HCT116 (cell line): ENCODE measurements at regions not wholly inside any gene's neighbourhood (a gene's known extent, or its start where the extent isn't known, plus 50 kb on each side); places are given as distances from the start of the nearest gene placed in this dataset.

Experiments used
- ATAC-seq: fragments of 200-7000 bp; cut with Tn5 transposase; 2 replicates; pipeline ENCODE4 v1.9.1; 2020; ENCODE audit warnings: mild to moderate bottlenecking, moderate library complexity
- BruUV-seq: library from RNA; stranded (reverse); fragments of 400-500 nt; replicated peaks from 2 replicates; lab custom pipeline; 2021; lab: Mats Ljungman, UMichigan
- CTCF ChIA-PET: fragments of 300-600 bp; sonication (Branson Sonifier 250); formaldehyde crosslinking; loops from one replicate; lab custom pipeline; 2021; ENCODE audit warnings: antibody characterized with exemption; lab: Charles Lee
- POLR2A ChIA-PET: fragments of 300-600, 350-600 bp; sonication (Branson Sonifier 250); formaldehyde crosslinking; loops from one replicate; lab custom pipeline; 2021; ENCODE audit warnings: antibody characterized with exemption; lab: Charles Lee
- RAD21 ChIA-PET, 2 experiments: fragments of 300-600 bp; sonication (Branson Sonifier 250); formaldehyde crosslinking; loops; one replicate each; lab custom pipeline; 2023; ENCODE audit warnings: low total read pairs in 2 of 2; ENCODE audit not compliant: uncharacterized antibody in 2 of 2, unreplicated experiment in 2 of 2, low non-redundant PET in 1 of 2; lab: Charles Lee
- DNase-seq: peaks from one replicate; pipeline ENCODE4 v3.0.0-alpha.2; 2010; ENCODE audit warnings: low read depth, low spot score
- H2AFZ ChIP-seq: fragments of 200-600 bp; shearing (Covaris generic), sonication (generic); 2 replicates; pipeline ENCODE4 v1.6.1; 2017; ENCODE audit warnings: low read depth, mixed run types, mixed read lengths, antibody characterized with exemption, low read length; ENCODE audit not compliant: poor library complexity, severe bottlenecking
- H3K27ac ChIP-seq: 2 replicates; pipeline ENCODE4 v1.5.1; 2012; ENCODE audit warnings: low read depth, low read length
- H3K27me3 ChIP-seq: fragments of 200-600 bp; sonication (generic); 2 replicates; pipeline ENCODE4 v1.6.1; 2016; ENCODE audit warnings: mixed run types, low read length, mixed read lengths; ENCODE audit not compliant: insufficient read depth
- H3K36me3 ChIP-seq, 2 experiments: fragments of 200-500 bp in 1 of 2; fragments of 200-600 bp in 1 of 2; sonication (Bioruptor generic) in 1 of 2; sonication (generic) in 1 of 2; 2 replicates each; pipeline versions ENCODE4 v1.5.1 to v1.6.1; 2014 to 2016; ENCODE audit warnings: low read length in 2 of 2, inconsistent platforms in 1 of 2, mixed read lengths in 1 of 2, mixed run types in 1 of 2; ENCODE audit not compliant: insufficient read depth in 2 of 2, control insufficient read depth in 1 of 2
- H3K4me1 ChIP-seq, 2 experiments: fragments of 200-600 bp in 1 of 2; sonication (generic) in 1 of 2; 2 replicates each; pipeline versions ENCODE4 v1.5.1 to v1.6.1; 2012 to 2017; ENCODE audit warnings: low read length in 2 of 2, inconsistent platforms in 1 of 2, mild to moderate bottlenecking in 1 of 2, mixed read lengths in 1 of 2, mixed run types in 1 of 2, moderate library complexity in 1 of 2; ENCODE audit not compliant: insufficient read depth in 2 of 2, control insufficient read depth in 1 of 2
- H3K4me2 ChIP-seq: fragments of 200-600 bp; sonication (generic); 2 replicates; pipeline ENCODE4 v1.6.1; 2017; ENCODE audit warnings: mixed run types, low read length, mixed read lengths
- H3K4me3 ChIP-seq, 2 experiments: fragments of 200-600 bp in 1 of 2; sonication (generic) in 1 of 2; replicated peaks in 1 of 2; 2 replicates each; pipeline ENCODE4 v1.5.1; 2011 to 2016; ENCODE audit warnings: low read length in 2 of 2, control low read depth in 1 of 2, low read depth in 1 of 2, mild to moderate bottlenecking in 1 of 2, mixed read lengths in 1 of 2, mixed run types in 1 of 2
- H3K79me2 ChIP-seq: fragments of 200-600 bp; sonication (generic); 2 replicates; pipeline ENCODE4 v1.6.1; 2017; ENCODE audit warnings: mild to moderate bottlenecking, mixed run types, low read length, moderate library complexity, mixed read lengths; ENCODE audit not compliant: insufficient read depth
- H3K9ac ChIP-seq: fragments of 200-600 bp; sonication (generic); 2 replicates; pipeline ENCODE4 v1.6.1; 2016; ENCODE audit warnings: low read length, mixed read lengths
- H3K9me2 ChIP-seq: fragments of 200-600 bp; sonication (generic), shearing (Covaris generic); 2 replicates; pipeline ENCODE4 v1.6.1; 2017; ENCODE audit warnings: mixed run types, mild to moderate bottlenecking, moderate library complexity; ENCODE audit not compliant: insufficient read depth
- H3K9me3 ChIP-seq, 2 experiments: fragments of 200-500 bp in 1 of 2; fragments of 200-600 bp in 1 of 2; sonication (Bioruptor generic) in 1 of 2; sonication (generic) in 1 of 2; 2 replicates each; pipeline ENCODE4 v1.6.1; 2014 to 2017; ENCODE audit warnings: low read length in 2 of 2, mixed read lengths in 2 of 2, inconsistent platforms in 1 of 2, low read depth in 1 of 2, mild to moderate bottlenecking in 1 of 2, mixed run types in 1 of 2, moderate library complexity in 1 of 2; ENCODE audit not compliant: control insufficient read depth in 1 of 2, insufficient read depth in 1 of 2
- H4K20me1 ChIP-seq: fragments of 200-600 bp; sonication (generic), shearing (Covaris generic); 2 replicates; pipeline ENCODE4 v1.6.1; 2017; ENCODE audit warnings: mixed run types, mild to moderate bottlenecking, moderate library complexity; ENCODE audit not compliant: insufficient read depth
- ATF3 ChIP-seq: IDR thresholded peaks from 2 replicates; pipeline ENCODE4 v1.6.1; 2012
- CEBPB ChIP-seq: IDR thresholded peaks from 2 replicates; pipeline ENCODE4 v1.6.1; 2012; ENCODE audit warnings: low read depth
- EGR1 ChIP-seq: IDR thresholded peaks from 2 replicates; pipeline ENCODE4 v1.6.1; 2012; ENCODE audit warnings: low read depth
- ELF1 ChIP-seq: IDR thresholded peaks from 2 replicates; pipeline ENCODE4 v1.6.1; 2012; ENCODE audit warnings: low read depth, borderline replicate concordance
- EZH2phosphoT487 ChIP-seq: fragments of 200-600 bp; IDR thresholded peaks from 2 replicates; pipeline ENCODE4 v1.6.1; 2018; ENCODE audit warnings: antibody characterized with exemption, borderline replicate concordance
- JUND ChIP-seq: IDR thresholded peaks from 2 replicates; pipeline ENCODE4 v1.6.1; 2012
- POLR2AphosphoS5 ChIP-seq: IDR thresholded peaks from 2 replicates; pipeline ENCODE4 v1.6.1; 2011; ENCODE audit warnings: mild to moderate bottlenecking, low read depth, low read length, moderate library complexity
- REST ChIP-seq: IDR thresholded peaks from 2 replicates; pipeline ENCODE4 v1.6.1; 2012; ENCODE audit warnings: low read depth
- YY1 ChIP-seq: IDR thresholded peaks from 2 replicates; pipeline ENCODE4 v1.6.1; 2011; ENCODE audit warnings: low read length, low read depth, moderate library complexity, mild to moderate bottlenecking; ENCODE audit not compliant: insufficient replicate concordance; ENCODE audit errors: extremely low read depth
- ZNF274 ChIP-seq: fragments of 200-500 bp; sonication (Bioruptor generic); IDR thresholded peaks from 2 replicates; pipeline ENCODE4 v1.6.1; 2014; ENCODE audit warnings: mild to moderate bottlenecking, low read depth, low read length, inconsistent platforms
- intact Hi-C: fragments of 100-400 bp; cut with micrococcal nuclease; formaldehyde crosslinking; loops from 2 replicates; pipeline ENCODE4 v1.10.0; 2022

- intact Hi-C loops, result no loop called here
- Histone ChIP-seq H3K4me1 (no peaks in the 10 kb centered on the region), H2AFZ (no peak overlapping the region), H3K4me3 (no peak overlapping the region), H3K4me2 (no peak overlapping the region), H3K27me3 (no peaks in the 10 kb centered on the region), H3K9me2 (no peaks in the 10 kb centered on the region), H3K9ac (no peak overlapping the region), H4K20me1 (no peaks in the 10 kb centered on the region), H3K27ac (no peak overlapping the region), H3K79me2 (no peaks in the 10 kb centered on the region), H3K9me3 (no peaks in the 10 kb centered on the region), H3K36me3 (no peaks in the 10 kb centered on the region)
- no TSS peak for BruUV-seq
- ChIA-PET CTCF (no interaction called here), RAD21 (no interaction called here), POLR2A (no interaction called here)
- no peak for ATAC-seq
- no peak for TF ChIP-seq POLR2AphosphoS5
- no peak for TF ChIP-seq EZH2phosphoT487
- TF ChIP-seq ATF3, result no peak
- no peak for TF ChIP-seq EGR1
- TF ChIP-seq YY1, result no peak
- TF ChIP-seq JUND, result no peak
- TF ChIP-seq ELF1, result no peak
- no peak for TF ChIP-seq REST
- no peak for TF ChIP-seq CEBPB
- no peak for TF ChIP-seq ZNF274
- DNase-seq, result no peak
Measured at GRCh38 chr6:109253366-109253765, 128.9 kb downstream of the CD164 start.
